Natural killer cell (primary cell): ENCODE measurements at regions not wholly inside any gene's neighbourhood (a gene's known extent, or its start where the extent isn't known, plus 50 kb on each side); places are given as distances from the start of the nearest gene placed in this dataset.
"Not testable (repeated sequence)": the region's sequence is repeated elsewhere in the genome, so short reads cannot be mapped to it uniquely, and the experiment has no call there.

Source experiments
- ATAC-seq, 3 donors: fragments of 150-1000 bp in 2 of 3; fragments of 200-7000 bp in 1 of 3; cut with Tn5 transposase; 1 replicate in 1 of 3; 2 replicates in 2 of 3; pipeline ENCODE4 v1.10.0; 2021; ENCODE audit warnings: mild to moderate bottlenecking in 2 of 3, moderate library complexity in 2 of 3
- DNase-seq, 2 donors: peaks; one replicate each; pipeline versions ENCODE4 v3.0.0 to v3.0.0-alpha.2; 2013 to 2021; ENCODE audit warnings: mixed read lengths in 1 of 2
- H3K27ac ChIP-seq: one replicate; pipeline ENCODE4 v1.5.1; 2013; ENCODE audit warnings: mild to moderate bottlenecking, low read length
- H3K27me3 ChIP-seq: one replicate; pipeline ENCODE4 v1.6.1; 2013; ENCODE audit warnings: low read length; ENCODE audit not compliant: control insufficient read depth, insufficient read depth
- H3K36me3 ChIP-seq: one replicate; pipeline ENCODE4 v1.6.1; 2013; ENCODE audit warnings: low read length; ENCODE audit not compliant: control insufficient read depth, insufficient read depth
- H3K4me1 ChIP-seq: one replicate; pipeline ENCODE4 v1.6.1; 2013; ENCODE audit warnings: low read length; ENCODE audit not compliant: control insufficient read depth, insufficient read depth
- H3K4me3 ChIP-seq: one replicate; pipeline ENCODE4 v1.5.1; 2013; ENCODE audit warnings: low read length
- H3K9me3 ChIP-seq: one replicate; pipeline ENCODE4 v1.6.1; 2013; ENCODE audit warnings: low read length; ENCODE audit not compliant: control insufficient read depth, insufficient read depth
- H3K27ac Mint-ChIP-seq, 2 donors: one replicate each; pipeline ENCODE4 v1.8.0; 2022; ENCODE audit warnings: mild to moderate bottlenecking in 2 of 2, mixed read lengths in 2 of 2, moderate library complexity in 1 of 2
- H3K27me3 Mint-ChIP-seq, 2 donors: one replicate each; pipeline ENCODE4 v1.8.0; 2022; ENCODE audit warnings: low read depth in 2 of 2, mixed read lengths in 2 of 2
- H3K36me3 Mint-ChIP-seq: one replicate; pipeline ENCODE4 v1.8.0; 2022; ENCODE audit warnings: mixed read lengths
- H3K4me1 Mint-ChIP-seq, 2 donors: one replicate each; pipeline ENCODE4 v1.8.0; 2022; ENCODE audit warnings: mixed read lengths in 2 of 2
- H3K4me3 Mint-ChIP-seq: one replicate; pipeline ENCODE4 v1.8.0; 2022; ENCODE audit warnings: mild to moderate bottlenecking, moderate library complexity, mixed read lengths
- H3K9me3 Mint-ChIP-seq, 2 donors: one replicate each; pipeline ENCODE4 v1.8.0; 2022; ENCODE audit warnings: mixed read lengths in 2 of 2
- WGBS: methylation state at CpG from one replicate; pipeline ENCODE4 v1.1.7; 2013; ENCODE audit warnings: missing lambda C conversion rate; ENCODE audit not compliant: insufficient coverage; 5-methylcytosine and 5-hydroxymethylcytosine counted together
- intact Hi-C: fragments of 100-400 bp; cut with micrococcal nuclease; formaldehyde crosslinking; loops from one replicate; pipeline ENCODE4 v1.14.2; 2022
- TF ChIP-seq, protein P1 (sequence below): fragments of 200-600 bp; IDR thresholded peaks from one replicate; pipeline ENCODE4 v1.8.0; 2022; ENCODE audit warnings: antibody characterized with exemption

DNA sequence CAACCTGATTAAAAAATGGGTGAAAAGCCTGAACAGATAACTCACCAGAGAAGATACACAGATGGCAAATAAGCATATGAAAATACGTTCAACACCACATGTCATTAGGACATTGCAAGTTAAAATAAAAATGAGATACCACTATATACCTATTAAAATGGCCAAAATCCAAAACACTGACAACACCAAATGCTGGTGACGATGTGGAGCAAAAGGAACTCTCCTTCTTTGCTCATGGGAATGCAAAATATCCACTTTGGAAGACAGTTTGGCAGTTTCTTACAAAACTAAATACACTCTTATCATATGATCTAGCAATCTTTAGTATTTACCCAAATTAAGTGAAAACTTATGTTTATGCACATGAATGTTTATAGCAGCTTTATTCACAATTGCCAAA, 100.5 kb upstream of the ARID1B start:
- peaks cover 3 to 6% of the 10 kb centered on the region in 2 donors for H3K9me3 Mint-ChIP-seq
- H3K4me1 ChIP-seq: no peaks in the 10 kb centered on the region
- no peaks in the 10 kb centered on the region for H3K36me3 ChIP-seq
- TF ChIP-seq, protein P1, sequence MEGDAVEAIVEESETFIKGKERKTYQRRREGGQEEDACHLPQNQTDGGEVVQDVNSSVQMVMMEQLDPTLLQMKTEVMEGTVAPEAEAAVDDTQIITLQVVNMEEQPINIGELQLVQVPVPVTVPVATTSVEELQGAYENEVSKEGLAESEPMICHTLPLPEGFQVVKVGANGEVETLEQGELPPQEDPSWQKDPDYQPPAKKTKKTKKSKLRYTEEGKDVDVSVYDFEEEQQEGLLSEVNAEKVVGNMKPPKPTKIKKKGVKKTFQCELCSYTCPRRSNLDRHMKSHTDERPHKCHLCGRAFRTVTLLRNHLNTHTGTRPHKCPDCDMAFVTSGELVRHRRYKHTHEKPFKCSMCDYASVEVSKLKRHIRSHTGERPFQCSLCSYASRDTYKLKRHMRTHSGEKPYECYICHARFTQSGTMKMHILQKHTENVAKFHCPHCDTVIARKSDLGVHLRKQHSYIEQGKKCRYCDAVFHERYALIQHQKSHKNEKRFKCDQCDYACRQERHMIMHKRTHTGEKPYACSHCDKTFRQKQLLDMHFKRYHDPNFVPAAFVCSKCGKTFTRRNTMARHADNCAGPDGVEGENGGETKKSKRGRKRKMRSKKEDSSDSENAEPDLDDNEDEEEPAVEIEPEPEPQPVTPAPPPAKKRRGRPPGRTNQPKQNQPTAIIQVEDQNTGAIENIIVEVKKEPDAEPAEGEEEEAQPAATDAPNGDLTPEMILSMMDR: no peak
- no peaks in the 10 kb centered on the region for H3K36me3 Mint-ChIP-seq
- H3K4me3 ChIP-seq: no peak overlapping the region
- no peak overlapping the region for H3K27ac Mint-ChIP-seq
- DNase-seq: no peak
- no peak for ATAC-seq
- H3K27me3 Mint-ChIP-seq: peaks cover 1 to 19% of the 10 kb centered on the region in 2 donors
- WGBS: 100% methylated on average over 2 of the region's 2 CpGs
- H3K9me3 ChIP-seq: no peaks in the 10 kb centered on the region
- H3K4me3 Mint-ChIP-seq: no peak overlapping the region
- H3K27ac ChIP-seq: no peak overlapping the region
- intact Hi-C loops: no loop called here
- peaks cover 3% of the 10 kb centered on the region for H3K27me3 ChIP-seq
- H3K4me1 Mint-ChIP-seq: no peaks in the 10 kb centered on the region

DNA sequence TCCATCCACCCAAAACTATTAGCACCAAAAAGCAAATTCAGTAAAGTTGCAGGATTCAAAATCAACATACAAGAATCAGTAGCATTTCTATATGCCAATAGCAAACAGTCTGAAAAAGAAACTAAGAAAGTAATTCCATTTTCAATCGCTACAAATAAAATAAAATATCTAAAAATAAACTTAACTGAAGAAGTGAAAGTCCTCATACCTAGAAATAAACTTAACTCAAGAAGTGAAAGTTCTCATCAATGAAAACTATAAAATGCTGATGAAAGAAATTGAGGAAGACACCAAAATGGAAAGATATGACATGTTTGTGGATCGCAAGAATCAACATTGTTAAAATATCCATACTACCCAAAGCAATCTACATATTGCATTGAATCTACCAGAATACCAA, 103.0 kb upstream of the ARID1B start:
- Mint-ChIP-seq H3K27ac (no peak overlapping the region), H3K36me3 (no peaks in the 10 kb centered on the region), H3K27me3 (peaks cover 3 to 19% of the 10 kb centered on the region in 2 donors), H3K4me1 (no peaks in the 10 kb centered on the region), H3K9me3 (peaks cover 3 to 6% of the 10 kb centered on the region in 2 donors), H3K4me3 (no peak overlapping the region)
- WGBS: no CpG with 5 or more reads among the region's 2 CpGs
- H3K9me3 ChIP-seq: no peaks in the 10 kb centered on the region
- DNase-seq (no peak), ATAC-seq (no peak)
- H3K27ac ChIP-seq: no peak overlapping the region
- no peak overlapping the region for H3K4me3 ChIP-seq
- TF ChIP-seq, protein P1: no peak
- intact Hi-C loops: no loop called here
- peaks cover 2% of the 10 kb centered on the region for H3K27me3 ChIP-seq
- H3K4me1 ChIP-seq: no peaks in the 10 kb centered on the region
- no peaks in the 10 kb centered on the region for H3K36me3 ChIP-seq

DNA sequence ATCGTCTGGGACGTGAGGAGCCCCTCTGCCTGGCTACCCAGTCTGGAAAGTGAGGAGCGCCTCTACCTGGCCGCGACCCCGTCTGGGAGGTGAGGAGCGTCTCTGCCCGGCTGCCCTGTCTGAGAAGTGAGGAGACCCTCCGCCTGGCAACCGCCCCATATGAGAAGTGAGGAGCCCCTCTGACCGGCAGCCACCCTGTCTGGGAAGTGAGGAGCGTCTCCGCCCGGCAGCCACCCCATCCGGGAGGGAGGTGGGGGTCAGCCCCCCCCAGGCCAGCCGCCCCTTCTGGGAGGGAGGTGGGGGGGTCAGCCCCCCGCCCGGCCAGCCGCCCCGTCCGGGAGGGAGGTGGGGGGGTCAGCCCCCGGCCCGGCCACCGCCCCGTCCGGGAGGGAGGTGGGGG, 107.1 kb upstream of the ARID1B start:
- H3K36me3 ChIP-seq, DNase-seq, H3K9me3 Mint-ChIP-seq, ATAC-seq, intact Hi-C loops, H3K36me3 Mint-ChIP-seq, H3K9me3 ChIP-seq, H3K27ac ChIP-seq, H3K4me1 Mint-ChIP-seq, H3K27ac Mint-ChIP-seq, H3K4me3 ChIP-seq, H3K4me3 Mint-ChIP-seq, H3K27me3 ChIP-seq, H3K4me1 ChIP-seq: not testable (repeated sequence)
- peaks cover 17 to 20% of the 10 kb centered on the region in 2 donors for H3K27me3 Mint-ChIP-seq
- WGBS: 99% methylated on average over 15 of the region's 26 CpGs

DNA sequence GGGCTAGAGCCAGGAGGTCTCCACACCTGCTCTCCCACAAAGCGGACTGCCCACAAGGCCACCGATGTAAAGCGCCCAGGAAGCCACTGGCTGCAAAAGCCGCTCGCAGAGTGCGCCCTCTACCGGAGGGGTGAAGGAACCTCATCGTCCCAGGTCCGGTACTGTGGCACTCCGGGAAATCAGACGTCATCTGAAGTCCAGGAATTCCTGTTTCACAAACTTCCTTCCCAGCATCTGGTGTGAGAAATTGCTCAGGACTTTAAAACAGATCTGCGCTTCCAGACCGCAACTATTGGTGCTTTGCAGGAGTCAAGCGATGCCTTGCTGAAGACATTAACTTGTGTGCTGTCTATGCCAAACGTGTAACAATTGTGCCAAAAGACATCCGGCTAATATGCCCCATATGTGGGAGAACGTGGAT, 115.1 kb upstream of the ARID1B start:
- Histone ChIP-seq H3K4me3 (no peak overlapping the region), H3K27ac (no peak overlapping the region), H3K27me3 (no peaks in the 10 kb centered on the region), H3K4me1 (no peaks in the 10 kb centered on the region), H3K36me3 (no peaks in the 10 kb centered on the region), H3K9me3 (no peaks in the 10 kb centered on the region)
- Mint-ChIP-seq H3K27ac (no peak overlapping the region), H3K27me3 (peaks cover 28 to 32% of the 10 kb centered on the region in 2 donors), H3K9me3 (no peaks in the 10 kb centered on the region), H3K4me3 (no peak overlapping the region), H3K36me3 (no peaks in the 10 kb centered on the region), H3K4me1 (no peaks in the 10 kb centered on the region)
- ATAC-seq (no peak), DNase-seq (peak in 1 of 2 donors; percentile 14)
- intact Hi-C loops: no loop called here
- WGBS: 95% methylated on average over 15 of the region's 17 CpGs
- TF ChIP-seq, protein P1: no peak
